ENCODE measurements at regions not wholly inside any gene's neighbourhood (a gene's known extent, or its start where the extent isn't known, plus 50 kb on each side); places are given as distances from the start of the nearest gene placed in this dataset.

DNA sequence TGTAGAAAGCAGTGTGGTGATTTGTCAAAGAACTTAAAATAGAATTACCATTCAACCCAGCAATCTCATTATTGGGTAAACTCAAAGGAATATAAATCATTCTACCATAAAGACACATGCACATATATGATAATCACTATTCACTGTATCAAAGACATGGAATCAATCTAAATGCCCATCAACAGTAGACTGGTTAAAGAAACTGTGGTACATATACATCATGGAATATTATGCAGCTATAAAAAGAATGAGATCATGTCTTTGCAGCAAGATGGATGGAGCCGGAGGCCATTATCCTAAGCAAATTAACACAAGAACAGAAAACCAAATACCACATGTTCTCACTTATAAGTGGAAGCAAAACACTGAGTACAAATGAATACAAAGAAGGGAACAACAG is 281.5 kb upstream of the MAGI2 start:
- TF ChIP-seq, protein P1, sequence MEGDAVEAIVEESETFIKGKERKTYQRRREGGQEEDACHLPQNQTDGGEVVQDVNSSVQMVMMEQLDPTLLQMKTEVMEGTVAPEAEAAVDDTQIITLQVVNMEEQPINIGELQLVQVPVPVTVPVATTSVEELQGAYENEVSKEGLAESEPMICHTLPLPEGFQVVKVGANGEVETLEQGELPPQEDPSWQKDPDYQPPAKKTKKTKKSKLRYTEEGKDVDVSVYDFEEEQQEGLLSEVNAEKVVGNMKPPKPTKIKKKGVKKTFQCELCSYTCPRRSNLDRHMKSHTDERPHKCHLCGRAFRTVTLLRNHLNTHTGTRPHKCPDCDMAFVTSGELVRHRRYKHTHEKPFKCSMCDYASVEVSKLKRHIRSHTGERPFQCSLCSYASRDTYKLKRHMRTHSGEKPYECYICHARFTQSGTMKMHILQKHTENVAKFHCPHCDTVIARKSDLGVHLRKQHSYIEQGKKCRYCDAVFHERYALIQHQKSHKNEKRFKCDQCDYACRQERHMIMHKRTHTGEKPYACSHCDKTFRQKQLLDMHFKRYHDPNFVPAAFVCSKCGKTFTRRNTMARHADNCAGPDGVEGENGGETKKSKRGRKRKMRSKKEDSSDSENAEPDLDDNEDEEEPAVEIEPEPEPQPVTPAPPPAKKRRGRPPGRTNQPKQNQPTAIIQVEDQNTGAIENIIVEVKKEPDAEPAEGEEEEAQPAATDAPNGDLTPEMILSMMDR (IDR thresholded peaks at IDR 0.05), result no peak
- TF ChIP-seq EZH2 (IDR thresholded peaks at IDR 0.05; ENCODE audit: borderline replicate concordance, insufficient read depth, low read depth, low read length, poor library complexity, severe bottlenecking), result no peak

Measured in B cell (primary cell).